ENCODE measurements at regions not wholly inside any gene's neighbourhood (a gene's known extent, or its start where the extent isn't known, plus 50 kb on each side); places are given as distances from the start of the nearest gene placed in this dataset.

- intact Hi-C loops (cut with DNase I, micrococcal nuclease) = no loop called here
- Histone ChIP-seq H3K36me3 (ENCODE audit: low read depth) (no peaks in the 10 kb centered on the region), H3K9me3 (peaks cover 5% of the 10 kb centered on the region), H3K4me1 (ENCODE audit: low read depth) (no peaks in the 10 kb centered on the region), H3K4me3 (no peak overlapping the region)
- ATAC-seq (no peak), DNase-seq (no peak)
- TF ChIP-seq CTCF (IDR thresholded peaks at IDR 0.05) = no peak
Measured at GRCh38 chr14:61959348-61959747, 197.1 kb downstream of the SNAPC1 start.

- Histone ChIP-seq H3K9me3 (peaks cover 3% of the 10 kb centered on the region), H3K4me3 (no peak overlapping the region), H3K4me1 (ENCODE audit: low read depth) (no peaks in the 10 kb centered on the region), H3K36me3 (ENCODE audit: low read depth) (no peaks in the 10 kb centered on the region)
- TF ChIP-seq CTCF (IDR thresholded peaks at IDR 0.05) = no peak
- DNase-seq (no peak), ATAC-seq (no peak)
- intact Hi-C loops (cut with DNase I, micrococcal nuclease) = no loop called here
Measured at GRCh38 chr14:61961369-61961768, 199.1 kb downstream of the SNAPC1 start.

GRCh38 chr14:61963926-61964325 is 201.7 kb downstream of the SNAPC1 start:
- Histone ChIP-seq H3K4me1 (ENCODE audit: low read depth) (no peaks in the 10 kb centered on the region), H3K4me3 (no peak overlapping the region), H3K9me3 (no peaks in the 10 kb centered on the region), H3K36me3 (ENCODE audit: low read depth) (no peaks in the 10 kb centered on the region)
- no peak for TF ChIP-seq CTCF (IDR thresholded peaks at IDR 0.05)
- DNase-seq (no peak), ATAC-seq (no peak)
- intact Hi-C loops (cut with DNase I, micrococcal nuclease) = no loop called here

- no peak for TF ChIP-seq CTCF (IDR thresholded peaks at IDR 0.05)
- intact Hi-C loops (cut with DNase I, micrococcal nuclease) = no loop called here
- Histone ChIP-seq H3K36me3 (ENCODE audit: low read depth) (no peaks in the 10 kb centered on the region), H3K4me3 (no peak overlapping the region), H3K4me1 (ENCODE audit: low read depth) (no peaks in the 10 kb centered on the region), H3K9me3 (no peaks in the 10 kb centered on the region)
- DNase-seq (no peak), ATAC-seq (no peak)
Measured at GRCh38 chr14:61965030-61965745, 203.0 kb downstream of the SNAPC1 start.

- Histone ChIP-seq H3K4me1 (ENCODE audit: low read depth) (no peaks in the 10 kb centered on the region), H3K4me3 (no peak overlapping the region), H3K36me3 (ENCODE audit: low read depth) (no peaks in the 10 kb centered on the region), H3K9me3 (no peaks in the 10 kb centered on the region)
- DNase-seq (no peak), ATAC-seq (no peak)
- intact Hi-C loops (cut with DNase I, micrococcal nuclease) = no loop called here
- no peak for TF ChIP-seq CTCF (IDR thresholded peaks at IDR 0.05)
Measured at GRCh38 chr14:61968207-61968606, 206.0 kb downstream of the SNAPC1 start.

GRCh38 chr14:61972711-61973110 is 210.5 kb downstream of the SNAPC1 start:
- no peak for DNase-seq
- Histone ChIP-seq H3K4me3 (no peak overlapping the region), H3K4me1 (ENCODE audit: low read depth) (no peaks in the 10 kb centered on the region), H3K9me3 (peaks cover 9% of the 10 kb centered on the region), H3K36me3 (ENCODE audit: low read depth) (no peaks in the 10 kb centered on the region)
- TF ChIP-seq CTCF (IDR thresholded peaks at IDR 0.05) = no peak
- no peak for ATAC-seq
- intact Hi-C loops (cut with DNase I, micrococcal nuclease) = no loop called here
